ENCODE measurements at regions not wholly inside any gene's neighbourhood (a gene's known extent, or its start where the extent isn't known, plus 50 kb on each side); places are given as distances from the start of the nearest gene placed in this dataset.
"Not testable (repeated sequence)": the region's sequence is repeated elsewhere in the genome, so short reads cannot be mapped to it uniquely, and the experiment has no call there.

- in situ Hi-C loops (cut with HindIII; ENCODE audit: low sequenced_read_pairs), result no loop called here
Measured at GRCh38 chr1:55912438-55912837, 666.9 kb downstream of the PLPP3 start.

DNA sequence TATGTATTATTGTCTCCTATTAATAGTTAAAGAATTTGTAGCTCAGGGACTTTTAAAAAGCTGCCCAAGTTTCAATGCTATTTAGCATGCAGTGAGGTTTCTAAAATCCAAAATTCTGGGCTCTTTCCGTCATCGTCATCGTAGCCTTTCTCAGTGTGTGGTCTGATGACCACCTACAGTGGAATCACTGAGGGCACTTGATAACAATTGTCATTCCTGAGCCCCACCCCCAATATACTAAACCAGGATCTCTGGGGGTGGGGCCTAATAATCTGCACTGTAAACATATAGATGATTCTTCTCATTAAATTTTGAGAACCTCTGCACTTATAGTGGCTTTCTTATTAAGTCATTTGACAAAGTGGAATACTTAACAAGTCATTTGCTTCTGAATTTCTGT, 674.8 kb downstream of the PLPP3 start:
- in situ Hi-C loops (cut with HindIII; ENCODE audit: low sequenced_read_pairs), result no loop called here

- in situ Hi-C loops (cut with HindIII; ENCODE audit: low sequenced_read_pairs), result no loop called here
Measured at GRCh38 chr1:55898181-55898580, 681.2 kb downstream of the PLPP3 start.

- in situ Hi-C loops (cut with HindIII; ENCODE audit: low sequenced_read_pairs), result no loop called here
Measured at GRCh38 chr1:55896210-55896609, 681.0 kb upstream of the USP24 start.

DNA sequence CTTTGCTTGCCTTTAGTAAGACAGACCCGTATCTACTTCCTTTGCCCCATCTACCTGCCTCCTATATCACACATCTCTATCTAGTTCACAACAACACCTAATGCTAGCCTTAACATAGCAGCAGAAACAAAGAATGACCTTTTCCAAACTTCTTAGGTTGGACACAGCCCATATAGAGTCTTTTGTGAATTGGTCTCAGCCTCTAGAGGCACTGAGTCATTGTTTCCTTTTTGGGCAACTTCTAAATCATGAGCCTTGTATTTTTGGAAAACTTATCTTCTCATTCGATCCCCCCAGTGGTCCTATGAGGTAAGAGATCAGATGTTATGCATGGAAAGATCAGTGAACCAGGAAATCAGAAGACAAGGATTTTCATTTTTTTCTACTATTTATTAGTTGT, 679.4 kb upstream of the USP24 start:
- in situ Hi-C loops (cut with HindIII; ENCODE audit: low sequenced_read_pairs), result no loop called here

GRCh38 chr1:55893155-55893554, 678.0 kb upstream of the USP24 start:
- in situ Hi-C loops (cut with HindIII; ENCODE audit: low sequenced_read_pairs), result no loop called here

- in situ Hi-C loops (cut with HindIII; ENCODE audit: low sequenced_read_pairs), result no loop called here
Measured at GRCh38 chr1:55888685-55889317, 673.6 kb upstream of the USP24 start.

DNA sequence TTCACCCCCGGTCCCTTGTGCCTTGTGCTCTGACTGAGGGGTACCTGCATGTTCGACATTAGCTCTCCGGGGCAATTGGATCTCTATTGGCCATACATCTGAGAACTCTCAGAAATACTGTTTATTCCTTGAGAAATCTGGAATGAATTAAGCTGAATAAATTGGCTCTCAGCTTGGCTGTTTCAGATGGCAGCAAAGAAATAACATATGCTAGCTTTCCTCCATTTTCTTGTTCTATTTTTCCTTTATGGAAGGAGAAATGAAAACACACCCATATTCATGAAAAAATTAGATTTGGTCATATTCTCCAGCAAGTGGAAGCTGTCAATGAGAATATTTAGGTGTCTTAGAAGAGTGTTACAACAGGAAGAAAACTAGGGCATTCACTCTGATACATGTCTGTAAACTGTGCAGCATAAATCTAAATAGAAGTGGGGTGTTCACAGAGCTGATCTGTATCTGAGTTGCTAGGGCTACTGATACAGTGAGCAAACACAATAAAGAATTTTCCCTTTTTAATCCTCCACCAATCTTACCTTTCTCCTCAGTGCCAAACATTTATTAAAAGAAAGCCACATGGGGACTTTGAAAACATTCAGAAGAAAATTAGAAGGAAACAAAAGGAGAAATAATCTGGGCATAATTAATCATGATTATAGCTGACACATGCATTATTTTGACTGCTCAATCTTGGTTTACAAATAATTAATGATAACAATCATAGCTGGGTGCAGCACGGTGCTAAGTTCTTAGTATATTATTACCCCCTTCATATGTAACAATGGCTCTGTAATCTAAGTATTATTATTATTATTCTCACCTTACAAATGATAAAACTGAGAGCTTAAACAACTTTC, 671.9 kb upstream of the USP24 start:
- in situ Hi-C loops (cut with HindIII; ENCODE audit: low sequenced_read_pairs), result no loop called here

DNA sequence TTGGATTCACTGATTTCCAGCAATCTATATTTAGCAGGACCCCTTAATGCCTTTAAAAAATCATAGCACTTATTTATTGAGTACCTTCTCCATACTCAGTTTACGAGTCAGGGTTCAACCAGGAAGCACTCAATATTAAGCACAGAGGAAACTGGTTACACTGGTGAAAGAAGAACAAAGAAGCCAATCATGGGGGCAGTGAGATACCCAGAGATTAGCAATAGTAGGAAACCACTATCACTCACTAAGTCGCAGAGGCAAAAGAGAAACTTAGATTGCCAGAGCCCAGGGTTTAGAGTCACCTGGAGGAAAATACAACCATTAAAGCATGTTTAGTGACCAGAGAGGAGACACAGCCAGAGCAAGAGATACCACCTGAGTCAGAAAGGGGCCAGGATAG, 670.5 kb upstream of the USP24 start:
- in situ Hi-C loops (cut with HindIII; ENCODE audit: low sequenced_read_pairs), result no loop called here

- in situ Hi-C loops (cut with HindIII; ENCODE audit: low sequenced_read_pairs), result no loop called here
Measured at GRCh38 chr1:55882931-55883330, 667.8 kb upstream of the USP24 start.

DNA sequence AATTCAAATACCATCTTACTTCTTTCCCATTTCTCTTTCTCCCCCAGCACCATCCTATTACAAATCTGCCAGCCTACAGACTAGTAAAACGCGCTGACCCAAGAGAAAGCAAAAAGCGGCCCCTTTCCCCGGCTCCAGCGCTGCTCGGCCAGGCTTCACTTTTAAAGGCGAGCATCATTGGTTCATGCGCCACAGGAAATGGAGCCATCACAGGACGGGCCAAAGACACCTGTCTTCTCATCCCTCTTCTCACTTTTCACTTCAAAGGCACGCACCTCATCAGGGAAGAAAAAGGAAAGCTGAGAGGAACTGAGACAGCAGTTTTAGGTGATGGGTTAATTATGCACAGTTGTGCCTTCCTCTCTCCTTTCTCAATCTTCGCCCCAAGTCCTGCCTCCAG, 664.2 kb upstream of the USP24 start:
- in situ Hi-C loops (cut with HindIII; ENCODE audit: low sequenced_read_pairs), result no loop called here

GRCh38 chr1:55877437-55878232, 662.5 kb upstream of the USP24 start:
- in situ Hi-C loops (cut with HindIII; ENCODE audit: low sequenced_read_pairs), result no loop called here

DNA sequence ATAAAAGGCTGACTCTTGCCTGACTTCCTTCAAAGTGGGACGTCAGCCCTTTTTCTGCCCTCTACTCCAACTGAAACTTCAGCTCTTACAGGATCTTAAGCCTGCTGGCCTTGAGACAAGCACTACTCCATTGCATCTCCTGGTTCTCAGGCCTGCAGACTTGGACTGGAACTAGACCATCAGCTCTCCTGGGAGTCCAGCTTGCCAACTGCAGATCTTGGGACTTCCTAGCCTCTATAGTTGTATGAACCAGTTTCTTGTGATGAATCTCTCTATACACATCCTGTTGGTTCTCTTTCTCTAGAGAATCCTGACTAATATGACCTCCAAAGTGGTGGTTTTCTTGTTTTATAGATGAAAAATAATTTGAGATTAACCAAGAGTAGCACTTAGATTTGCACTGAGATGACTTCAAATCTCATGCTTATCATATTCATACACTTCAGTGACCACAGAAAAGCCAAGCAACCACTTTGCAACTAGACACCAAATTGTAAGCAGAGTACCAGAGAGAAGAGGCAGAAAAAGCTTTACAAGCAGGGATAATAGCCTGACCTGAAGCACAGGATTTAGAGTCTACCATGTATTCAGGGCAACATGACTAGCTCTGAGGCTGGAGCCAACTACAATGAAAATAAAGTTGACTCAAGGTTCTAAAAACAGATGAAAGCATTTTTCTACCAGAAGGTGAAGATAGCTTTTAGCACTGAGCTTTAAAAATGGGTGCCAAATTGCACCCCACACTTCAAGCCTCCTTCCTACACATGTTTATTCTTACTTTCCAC, 661.3 kb upstream of the USP24 start:
- in situ Hi-C loops (cut with HindIII; ENCODE audit: low sequenced_read_pairs), result no loop called here

- in situ Hi-C loops (cut with HindIII; ENCODE audit: low sequenced_read_pairs), result no loop called here
Measured at GRCh38 chr1:55870106-55870505, 654.9 kb upstream of the USP24 start.

DNA sequence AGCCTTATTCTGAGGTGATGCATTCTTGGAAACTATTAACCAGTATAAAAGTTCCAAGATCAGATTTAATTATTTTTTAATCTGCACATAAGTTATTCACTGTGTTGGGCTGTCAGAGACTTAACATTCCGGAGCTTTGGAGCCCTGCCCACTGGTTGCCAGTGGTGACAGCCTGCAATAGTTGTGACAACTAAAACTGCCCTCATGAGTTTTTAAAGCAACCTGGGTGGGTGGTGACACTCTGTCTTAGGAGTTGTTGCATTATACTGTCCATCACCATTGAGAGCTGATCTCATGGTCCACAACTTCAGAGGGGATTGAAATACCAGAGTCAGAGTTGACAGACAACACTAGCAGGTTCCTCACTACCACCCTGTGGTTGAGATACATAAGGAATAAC, 653.9 kb upstream of the USP24 start:
- in situ Hi-C loops (cut with HindIII; ENCODE audit: low sequenced_read_pairs), result no loop called here

DNA sequence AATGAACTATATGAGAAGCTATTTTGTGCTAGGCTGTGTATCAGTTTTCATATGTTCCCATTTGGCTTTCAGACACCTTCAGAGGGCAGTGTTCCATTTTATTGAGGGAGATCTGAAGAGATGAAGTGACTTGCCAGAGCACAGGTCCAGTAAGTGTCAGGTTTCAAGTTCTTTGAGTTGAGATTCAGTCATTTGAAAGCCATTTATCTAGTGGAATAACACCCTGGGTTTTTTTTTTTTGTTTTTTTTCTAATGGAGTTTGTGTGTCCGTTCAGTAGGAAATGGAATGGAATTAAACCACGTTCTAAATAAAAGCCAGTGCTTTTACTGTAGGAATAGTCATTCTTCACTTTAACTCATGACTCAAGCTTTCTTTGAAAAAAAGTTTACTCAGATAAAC, 652.9 kb upstream of the USP24 start:
- in situ Hi-C loops (cut with HindIII; ENCODE audit: low sequenced_read_pairs), result no loop called here

DNA sequence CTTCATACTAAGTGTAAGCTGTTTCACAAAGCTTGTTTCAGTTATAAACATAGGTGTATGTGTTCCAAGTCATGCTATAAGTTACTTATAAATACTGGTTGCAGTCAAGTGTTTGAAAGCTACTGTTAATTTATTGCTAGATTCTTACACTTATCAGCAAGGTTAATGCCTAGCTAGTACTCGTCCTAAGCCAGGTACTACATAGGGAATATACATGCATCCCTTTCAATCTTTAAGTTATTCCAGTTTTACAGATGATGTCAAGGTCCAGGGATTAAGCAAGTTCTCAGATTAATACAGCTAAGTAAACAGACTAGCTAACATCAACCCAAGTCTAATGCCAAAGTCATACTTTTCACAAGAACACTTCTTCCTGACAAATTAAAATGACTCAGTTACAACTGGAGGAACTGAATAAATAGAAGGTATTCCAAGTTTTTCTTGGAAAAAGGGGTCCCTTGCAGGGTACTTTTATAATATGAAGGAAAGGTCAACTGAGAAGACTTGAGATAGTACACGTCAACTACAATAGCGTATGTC, 652.2 kb upstream of the USP24 start:
- in situ Hi-C loops (cut with HindIII; ENCODE audit: low sequenced_read_pairs), result no loop called here

- in situ Hi-C loops (cut with HindIII; ENCODE audit: low sequenced_read_pairs), result not testable (repeated sequence)
Measured at GRCh38 chr1:55865778-55866177, 650.6 kb upstream of the USP24 start.

GRCh38 chr1:55864251-55864650, 649.1 kb upstream of the USP24 start:
- in situ Hi-C loops (cut with HindIII; ENCODE audit: low sequenced_read_pairs), result no loop called here

GRCh38 chr1:55861676-55862340, 646.6 kb upstream of the USP24 start:
- in situ Hi-C loops (cut with HindIII; ENCODE audit: low sequenced_read_pairs), result no loop called here

All from endothelial cell of hepatic sinusoid (primary cell).